Activated naive CD8-positive, alpha-beta T cell treated with anti-CD3 and anti-CD28 coated beads, Interleukin-2, amount 10 ng/mL, durations not matched to agents 7 days and 5 days (primary cell): ENCODE measurements at regions not wholly inside any gene's neighbourhood (a gene's known extent, or its start where the extent isn't known, plus 50 kb on each side); places are given as distances from the start of the nearest gene placed in this dataset.

ENCODE experiments used
- ATAC-seq: fragments of 150-1000 bp; cut with Tn5 transposase; one replicate; pipeline ENCODE4 v1.10.0; 2021; ENCODE audit warnings: low read depth, moderate library complexity
- POLR2A ChIA-PET: fragments of 350-600 bp; sonication (Branson Sonifier 250); formaldehyde crosslinking; loops from one replicate; lab custom pipeline; 2021; ENCODE audit warnings: antibody characterized with exemption; lab: Charles Lee
- DNase-seq: peaks from one replicate; pipeline ENCODE4 v3.0.0; 2021
- H3K27ac Mint-ChIP-seq: one replicate; pipeline ENCODE4 v1.8.0; 2022; ENCODE audit warnings: mild to moderate bottlenecking, mixed read lengths
- H3K27me3 Mint-ChIP-seq: one replicate; pipeline ENCODE4 v1.8.0; 2022; ENCODE audit warnings: mild to moderate bottlenecking, moderate library complexity, mixed read lengths
- H3K36me3 Mint-ChIP-seq: one replicate; pipeline ENCODE4 v1.8.0; 2021; ENCODE audit warnings: mild to moderate bottlenecking, mixed read lengths
- H3K4me1 Mint-ChIP-seq: one replicate; pipeline ENCODE4 v1.8.0; 2021; ENCODE audit warnings: mixed read lengths
- H3K4me3 Mint-ChIP-seq: one replicate; pipeline ENCODE4 v1.8.0; 2022; ENCODE audit warnings: mild to moderate bottlenecking, moderate library complexity, mixed read lengths
- H3K9me3 Mint-ChIP-seq: one replicate; pipeline ENCODE4 v1.8.0; 2021; ENCODE audit warnings: mixed read lengths

- Mint-ChIP-seq H3K9me3 (no peaks in the 10 kb centered on the region), H3K4me3 (no peak overlapping the region), H3K36me3 (no peaks in the 10 kb centered on the region), H3K27ac (no peak overlapping the region), H3K27me3 (no peaks in the 10 kb centered on the region), H3K4me1 (peaks cover 2% of the 10 kb centered on the region)
- no peak for DNase-seq
- no peak for ATAC-seq
- POLR2A ChIA-PET, result no interaction called here
These were observed 648.3 kb upstream of the ZNF608 start for GRCh38 chr5:125394661-125395280.

- DNase-seq, result no peak
- H3K4me3 Mint-ChIP-seq, result no peak overlapping the region
- H3K27ac Mint-ChIP-seq, result no peak overlapping the region
- no peaks in the 10 kb centered on the region for H3K9me3 Mint-ChIP-seq
- POLR2A ChIA-PET, result no interaction called here
- H3K27me3 Mint-ChIP-seq, result no peaks in the 10 kb centered on the region
- peaks cover 2% of the 10 kb centered on the region for H3K4me1 Mint-ChIP-seq
- ATAC-seq, result no peak
- H3K36me3 Mint-ChIP-seq, result no peaks in the 10 kb centered on the region
These were observed 650.0 kb upstream of the ZNF608 start for GRCh38 chr5:125396462-125396861.

GRCh38 chr5:125398466-125398865 lies 652.0 kb upstream of the ZNF608 start:
- Mint-ChIP-seq H3K36me3 (no peaks in the 10 kb centered on the region), H3K9me3 (no peaks in the 10 kb centered on the region), H3K27me3 (no peaks in the 10 kb centered on the region), H3K4me3 (no peak overlapping the region), H3K4me1 (peaks cover 2% of the 10 kb centered on the region), H3K27ac (no peak overlapping the region)
- POLR2A ChIA-PET, result no interaction called here
- ATAC-seq (no peak), DNase-seq (no peak)

- no peaks in the 10 kb centered on the region for H3K4me1 Mint-ChIP-seq
These were observed 653.4 kb upstream of the ZNF608 start for GRCh38 chr5:125399885-125400284.

GRCh38 chr5:125401724-125402622 lies 655.5 kb upstream of the ZNF608 start:
- ATAC-seq, result no peak
- H3K27me3 Mint-ChIP-seq, result no peaks in the 10 kb centered on the region

More at GRCh38 chr5:125399885-125400284, 653.4 kb upstream of the ZNF608 start:
- POLR2A ChIA-PET, result no interaction called here
- DNase-seq (no peak), ATAC-seq (no peak)
- H3K9me3 Mint-ChIP-seq, result no peaks in the 10 kb centered on the region
- H3K36me3 Mint-ChIP-seq, result no peaks in the 10 kb centered on the region
- no peak overlapping the region for H3K4me3 Mint-ChIP-seq
- H3K27ac Mint-ChIP-seq, result no peak overlapping the region
- H3K27me3 Mint-ChIP-seq, result no peaks in the 10 kb centered on the region

GRCh38 chr5:125402787-125403186 lies 656.3 kb upstream of the ZNF608 start:
- Mint-ChIP-seq H3K27ac (no peak overlapping the region), H3K4me1 (no peaks in the 10 kb centered on the region), H3K4me3 (no peak overlapping the region), H3K36me3 (no peaks in the 10 kb centered on the region), H3K27me3 (no peaks in the 10 kb centered on the region), H3K9me3 (peaks cover 2% of the 10 kb centered on the region)
- DNase-seq, result no peak
- ATAC-seq, result no peak
- POLR2A ChIA-PET, result no interaction called here

More at GRCh38 chr5:125401724-125402622, 655.5 kb upstream of the ZNF608 start:
- Mint-ChIP-seq H3K4me1 (no peaks in the 10 kb centered on the region), H3K36me3 (no peaks in the 10 kb centered on the region), H3K27ac (no peak overlapping the region), H3K9me3 (peaks cover 2% of the 10 kb centered on the region), H3K4me3 (no peak overlapping the region)
- POLR2A ChIA-PET, result no interaction called here
- no peak for DNase-seq

GRCh38 chr5:125404056-125404455 lies 657.6 kb upstream of the ZNF608 start:
- Mint-ChIP-seq H3K9me3 (peaks cover 2% of the 10 kb centered on the region), H3K4me1 (no peaks in the 10 kb centered on the region), H3K36me3 (no peaks in the 10 kb centered on the region), H3K27ac (no peak overlapping the region), H3K4me3 (no peak overlapping the region), H3K27me3 (no peaks in the 10 kb centered on the region)
- DNase-seq (no peak), ATAC-seq (no peak)
- POLR2A ChIA-PET, result no interaction called here

- H3K27ac Mint-ChIP-seq, result no peak overlapping the region
- DNase-seq, result no peak
- no peak overlapping the region for H3K4me3 Mint-ChIP-seq
- peaks cover 2% of the 10 kb centered on the region for H3K9me3 Mint-ChIP-seq
- H3K27me3 Mint-ChIP-seq, result no peaks in the 10 kb centered on the region
- no peaks in the 10 kb centered on the region for H3K36me3 Mint-ChIP-seq
- POLR2A ChIA-PET, result no interaction called here
- no peaks in the 10 kb centered on the region for H3K4me1 Mint-ChIP-seq
- ATAC-seq, result no peak
These were observed 662.2 kb upstream of the ZNF608 start for GRCh38 chr5:125408448-125409233.

GRCh38 chr5:125409234-125409860 lies 662.9 kb upstream of the ZNF608 start:
- no peak overlapping the region for H3K4me3 Mint-ChIP-seq
- DNase-seq (no peak), ATAC-seq (no peak)
- H3K9me3 Mint-ChIP-seq, result peaks cover 2% of the 10 kb centered on the region
- H3K4me1 Mint-ChIP-seq, result no peaks in the 10 kb centered on the region
- no peak overlapping the region for H3K27ac Mint-ChIP-seq
- H3K27me3 Mint-ChIP-seq, result no peaks in the 10 kb centered on the region
- POLR2A ChIA-PET, result no interaction called here
- no peaks in the 10 kb centered on the region for H3K36me3 Mint-ChIP-seq

GRCh38 chr5:125409861-125410536 lies 663.6 kb upstream of the ZNF608 start:
- no peak overlapping the region for H3K4me3 Mint-ChIP-seq
- ATAC-seq (no peak), DNase-seq (no peak)
- H3K27me3 Mint-ChIP-seq, result no peaks in the 10 kb centered on the region
- H3K4me1 Mint-ChIP-seq, result no peaks in the 10 kb centered on the region
- POLR2A ChIA-PET, result no interaction called here
- H3K27ac Mint-ChIP-seq, result no peak overlapping the region
- H3K36me3 Mint-ChIP-seq, result no peaks in the 10 kb centered on the region
- H3K9me3 Mint-ChIP-seq, result peaks cover 2% of the 10 kb centered on the region

GRCh38 chr5:125410537-125411070 lies 664.2 kb upstream of the ZNF608 start:
- ATAC-seq (no peak), DNase-seq (no peak)
- H3K4me3 Mint-ChIP-seq, result no peak overlapping the region
- POLR2A ChIA-PET, result no interaction called here
- no peak overlapping the region for H3K27ac Mint-ChIP-seq
- peaks cover 2% of the 10 kb centered on the region for H3K9me3 Mint-ChIP-seq
- no peaks in the 10 kb centered on the region for H3K27me3 Mint-ChIP-seq
- H3K36me3 Mint-ChIP-seq, result no peaks in the 10 kb centered on the region
- no peaks in the 10 kb centered on the region for H3K4me1 Mint-ChIP-seq

GRCh38 chr5:125411071-125411743 lies 664.8 kb upstream of the ZNF608 start:
- POLR2A ChIA-PET, result no interaction called here
- no peak overlapping the region for H3K27ac Mint-ChIP-seq
- ATAC-seq (no peak), DNase-seq (no peak)
- H3K27me3 Mint-ChIP-seq, result no peaks in the 10 kb centered on the region
- H3K4me3 Mint-ChIP-seq, result no peak overlapping the region
- peaks cover 2% of the 10 kb centered on the region for H3K9me3 Mint-ChIP-seq
- no peaks in the 10 kb centered on the region for H3K36me3 Mint-ChIP-seq
- H3K4me1 Mint-ChIP-seq, result no peaks in the 10 kb centered on the region
